NK-92 treated with Interleukin-12 subunit alpha and Interleukin-12 subunit beta, amount 100 ng/mL, for 24 hours (cell line): ENCODE measurements at regions not wholly inside any gene's neighbourhood (a gene's known extent, or its start where the extent isn't known, plus 50 kb on each side); places are given as distances from the start of the nearest gene placed in this dataset.
"Not testable (repeated sequence)": the region's sequence is repeated elsewhere in the genome, so short reads cannot be mapped to it uniquely, and the experiment has no call there.

Experiments used
- DNase-seq: peaks from one replicate; lab custom pipeline; 2025; lab: John Stamatoyannopoulos, UW

DNA sequence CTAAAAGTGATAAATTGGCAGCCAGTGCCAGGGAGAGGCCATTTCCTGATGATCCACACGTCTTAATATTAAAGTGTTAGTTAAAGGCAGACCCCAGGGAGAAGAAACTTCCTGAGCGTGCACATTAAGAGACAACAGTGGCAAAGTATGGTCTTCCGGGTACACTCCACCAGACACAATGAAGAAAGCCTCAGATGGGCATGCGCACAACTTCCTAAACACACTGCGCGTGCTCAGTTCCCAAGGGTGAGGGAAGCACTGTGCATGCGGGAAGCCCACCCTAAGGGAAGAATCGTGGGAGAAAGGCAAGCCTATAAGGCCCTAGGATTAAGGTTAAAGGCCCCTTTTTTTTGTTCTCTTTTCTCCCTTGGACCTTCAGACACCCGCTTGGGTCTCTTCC lies 140.7 kb upstream of the CDKN3 start:
- no peak for DNase-seq

DNA sequence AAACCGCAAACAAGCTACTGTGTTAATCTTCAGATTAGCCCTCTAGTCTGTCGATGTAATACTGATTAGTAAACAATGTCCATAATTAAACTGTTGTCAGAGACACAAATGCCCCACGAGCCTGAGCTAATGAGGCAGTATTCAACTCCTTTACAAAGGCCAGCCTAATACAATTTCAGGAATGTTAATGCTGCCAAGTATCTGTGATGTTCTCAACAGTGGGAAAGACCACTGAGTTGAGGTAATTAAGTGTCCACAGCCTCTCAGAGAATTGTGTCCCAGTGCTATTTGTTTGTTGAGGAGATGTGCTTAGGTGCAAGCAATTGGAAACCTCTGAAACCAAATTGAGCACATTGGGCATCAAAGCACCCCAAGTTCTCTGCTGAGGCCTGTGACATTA lies 139.4 kb upstream of the CDKN3 start:
- DNase-seq, result no peak

GRCh38 chr14:54258382-54258781 lies 138.4 kb upstream of the CDKN3 start:
- DNase-seq, result no peak

DNA sequence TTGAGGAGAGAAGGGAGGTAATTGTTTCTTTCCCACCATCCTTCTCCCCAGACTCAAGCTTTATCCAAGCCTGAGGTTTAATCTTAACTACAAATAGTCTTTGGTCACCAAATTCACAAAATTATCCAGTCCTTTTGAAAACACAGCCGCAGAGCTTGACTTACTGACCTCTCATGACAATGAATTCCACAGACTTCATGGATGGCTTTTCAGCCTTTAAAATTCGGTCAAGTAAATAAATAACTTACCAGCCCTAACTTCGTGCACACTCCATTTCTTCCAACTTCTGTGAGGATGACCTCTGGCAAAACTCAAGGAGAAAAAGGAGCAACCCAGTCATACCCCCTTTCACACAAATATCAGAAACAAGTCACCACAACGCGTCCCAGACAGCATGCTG lies 137.0 kb upstream of the CDKN3 start:
- DNase-seq, result no peak

- DNase-seq, result no peak
Measured at GRCh38 chr14:54261283-54261682, 135.5 kb upstream of the CDKN3 start.

- DNase-seq, result not testable (repeated sequence)
Measured at GRCh38 chr14:54266616-54267015, 130.2 kb upstream of the CDKN3 start.

GRCh38 chr14:54267172-54267571 lies 129.6 kb upstream of the CDKN3 start:
- no peak for DNase-seq

- no peak for DNase-seq
Measured at GRCh38 chr14:54275997-54276725, 120.6 kb upstream of the CDKN3 start.

GRCh38 chr14:54278087-54278486 lies 118.7 kb upstream of the CDKN3 start:
- DNase-seq, result no peak

- no peak for DNase-seq
Measured at GRCh38 chr14:54278665-54279295, 118.0 kb upstream of the CDKN3 start.

DNA sequence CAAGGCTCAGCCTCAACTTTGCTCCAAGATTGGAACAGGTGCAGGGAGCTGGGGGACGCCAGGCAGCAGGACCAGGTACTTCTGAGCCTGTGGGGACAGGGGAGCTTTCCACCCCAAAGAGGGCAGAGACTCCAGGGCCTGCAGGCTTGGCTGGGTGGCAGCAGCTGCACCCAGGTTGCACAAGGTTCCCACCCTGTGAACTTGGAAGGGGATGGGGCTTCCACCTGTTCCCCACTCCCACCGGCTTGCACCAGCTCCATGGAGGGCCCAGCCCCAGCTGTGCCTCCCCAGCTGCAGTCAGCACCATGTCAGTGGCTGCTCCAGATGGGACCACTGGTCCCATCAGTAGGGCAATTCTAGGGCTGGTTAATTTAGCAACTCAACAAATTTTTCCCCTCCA lies 114.0 kb upstream of the CDKN3 start:
- no peak for DNase-seq

GRCh38 chr14:54285030-54285429 lies 111.8 kb upstream of the CDKN3 start:
- DNase-seq, result no peak

DNA sequence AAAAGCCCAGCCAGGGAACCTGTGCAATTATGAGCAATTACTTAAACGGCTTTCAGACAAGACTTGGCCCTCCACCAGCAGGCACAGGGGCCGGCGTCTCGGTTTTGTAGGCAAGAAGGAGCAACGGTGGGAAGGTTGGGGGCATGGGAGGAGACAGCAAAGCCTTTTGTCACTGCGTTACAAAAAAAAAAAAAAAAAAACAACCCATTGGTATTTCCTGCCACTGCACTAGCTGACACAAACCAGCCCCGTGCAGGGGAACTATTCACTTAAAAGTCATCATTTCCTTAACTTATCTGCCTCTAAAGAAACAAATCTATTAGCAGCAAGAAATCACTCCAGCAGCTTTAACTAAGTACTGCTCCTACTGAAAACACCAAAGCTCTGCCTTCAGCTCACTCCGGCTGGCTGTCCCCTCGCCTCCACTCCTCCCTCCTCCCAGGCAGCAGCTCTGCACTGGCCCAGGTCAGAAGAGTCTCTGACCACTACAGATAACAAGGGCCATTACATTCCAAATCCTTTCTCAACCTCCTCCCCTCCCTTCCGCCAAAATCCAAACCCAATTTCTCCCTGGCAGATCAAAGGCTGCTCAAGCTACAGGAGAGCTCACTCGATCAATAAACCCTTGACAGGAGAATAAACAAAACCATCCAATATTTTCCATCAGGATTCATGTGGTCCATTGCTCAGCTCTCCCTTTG lies 105.2 kb upstream of the CDKN3 start:
- DNase-seq, result no peak

DNA sequence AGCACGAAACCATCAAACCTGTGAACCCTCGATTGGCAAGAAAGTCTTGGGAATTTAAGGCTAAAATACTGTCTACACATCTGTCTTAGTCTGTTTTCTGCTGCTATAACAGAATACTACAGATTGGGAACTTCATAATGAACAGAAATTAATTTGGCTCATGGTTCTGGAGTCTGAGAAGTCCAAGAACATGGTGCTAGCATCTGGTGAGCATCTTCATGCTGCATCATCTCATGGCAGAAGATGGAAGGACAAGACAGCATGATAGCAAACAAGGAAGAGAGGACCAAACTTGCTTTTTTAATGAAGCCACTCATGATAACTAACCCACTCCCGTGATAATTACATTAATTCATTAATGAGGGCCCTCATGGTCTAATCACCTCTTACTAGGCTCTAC lies 102.0 kb upstream of the CDKN3 start:
- no peak for DNase-seq

DNA sequence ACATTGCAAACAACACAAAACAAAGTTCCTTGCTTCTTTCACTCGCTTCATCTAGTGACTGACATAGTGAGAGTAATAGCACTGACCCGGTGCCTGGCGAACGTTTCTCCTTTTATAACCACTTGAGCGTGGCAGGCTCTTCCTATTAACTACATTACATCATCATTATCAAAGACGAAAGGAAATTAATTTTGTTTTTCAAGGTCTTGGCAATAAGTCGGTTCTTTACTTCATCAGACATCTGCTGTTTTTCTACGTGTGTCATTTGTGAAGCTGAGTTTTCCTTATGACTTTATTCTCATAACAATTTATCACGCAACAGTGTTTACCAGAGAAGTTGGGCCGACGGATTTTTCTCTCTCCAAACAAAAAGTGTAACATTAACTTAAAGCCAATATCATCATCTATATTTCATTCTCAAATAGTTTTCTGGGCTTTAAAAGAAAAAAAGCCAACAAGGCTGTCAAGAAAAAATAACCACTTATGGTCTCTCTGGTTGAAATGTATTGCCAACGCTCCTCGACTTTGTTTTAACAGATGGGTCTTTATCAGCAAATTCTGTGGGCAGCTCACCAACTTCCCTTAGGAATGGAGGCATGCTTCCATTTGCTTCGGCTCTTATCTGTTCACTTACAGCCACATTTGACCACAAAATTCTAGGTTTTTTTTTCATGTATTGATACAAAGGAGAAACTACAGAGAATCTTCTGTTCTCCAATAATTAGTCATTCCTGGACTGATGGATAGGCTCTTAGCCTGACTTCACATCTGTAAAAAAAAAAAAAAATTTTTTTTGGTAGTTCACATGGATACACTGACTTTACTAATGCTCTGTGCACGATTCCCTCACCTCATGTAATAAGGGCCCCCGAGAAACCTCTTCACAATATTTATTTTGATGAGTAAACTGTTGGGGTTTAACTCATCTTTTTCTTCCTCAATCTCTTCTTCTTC lies 97.1 kb upstream of the CDKN3 start:
- no peak for DNase-seq

DNA sequence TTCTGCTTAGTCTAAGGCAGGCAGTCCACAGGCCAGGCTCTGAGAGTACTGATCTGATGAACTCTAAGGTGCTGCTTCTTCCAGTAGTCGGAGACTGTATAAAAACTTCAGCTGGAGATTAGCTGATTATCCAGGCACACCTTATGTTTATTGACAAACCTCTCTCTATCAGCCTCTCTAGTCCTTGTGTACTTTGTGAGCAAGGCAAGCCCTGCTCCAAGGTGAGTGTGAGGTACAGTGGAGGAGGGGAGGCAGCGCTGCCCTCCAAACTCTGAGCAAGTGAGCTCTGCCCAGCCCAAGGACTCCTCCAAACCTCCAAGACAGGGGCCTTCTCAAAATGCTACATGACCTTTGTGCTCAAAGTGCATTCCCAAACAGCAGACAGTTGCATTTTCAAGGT lies 95.9 kb upstream of the CDKN3 start:
- no peak for DNase-seq

DNA sequence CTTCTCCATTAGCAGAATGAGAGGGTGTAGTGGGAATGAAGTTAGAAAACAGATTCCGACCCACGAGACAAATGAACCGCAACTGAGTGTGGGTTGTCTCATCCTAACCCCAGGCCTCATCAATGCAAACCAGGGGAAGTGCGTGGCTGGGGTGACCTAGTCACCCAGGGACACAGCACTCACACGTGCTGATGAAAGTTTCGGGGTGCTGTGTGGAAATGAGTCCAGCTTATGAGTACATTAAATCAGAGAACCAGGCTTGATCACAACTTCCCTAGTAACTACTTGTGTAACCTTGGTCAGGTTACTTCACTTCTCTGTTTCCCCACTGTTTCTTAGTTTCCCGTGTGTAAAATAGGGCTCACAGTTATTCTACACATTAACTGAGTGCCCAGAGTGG lies 95.4 kb upstream of the CDKN3 start:
- no peak for DNase-seq

DNA sequence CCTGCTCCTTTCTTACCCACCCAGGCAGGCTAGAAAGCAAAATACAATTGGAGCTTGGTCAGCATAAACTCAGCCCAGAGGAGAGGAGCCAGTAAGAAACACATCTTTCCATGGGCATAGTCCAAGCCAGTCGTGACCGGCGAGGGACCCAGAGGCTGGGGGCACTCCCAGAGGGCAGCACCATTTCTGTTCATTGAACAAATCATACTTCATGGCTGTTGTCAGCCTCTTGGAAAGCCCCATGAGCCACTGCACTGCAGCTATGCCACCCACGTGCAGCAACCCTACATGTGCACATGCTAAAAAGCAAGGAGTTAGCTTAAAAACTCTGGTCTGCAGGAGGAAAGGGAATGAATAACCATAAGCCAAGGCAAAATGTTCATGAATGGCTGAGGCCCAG lies 90.0 kb upstream of the CDKN3 start:
- DNase-seq, result no peak

DNA sequence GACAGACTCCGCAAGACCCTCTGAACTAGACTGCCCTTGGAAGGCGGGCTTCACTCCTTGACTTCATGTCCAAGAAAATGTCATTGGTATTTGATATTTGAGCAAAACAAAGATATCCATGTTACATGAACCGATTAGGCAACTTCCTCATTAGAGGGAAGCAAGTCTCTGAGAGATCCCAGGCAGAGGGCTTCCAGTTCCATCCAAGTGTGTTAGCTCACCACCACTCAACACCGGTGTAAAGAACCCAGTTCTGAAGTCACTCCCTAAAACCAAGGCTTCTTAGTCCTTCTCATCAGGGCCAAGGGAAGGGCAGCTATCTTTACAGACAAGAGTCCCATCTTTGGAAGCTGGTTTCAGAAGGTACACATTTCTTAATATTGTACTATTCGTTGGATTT lies 87.2 kb upstream of the CDKN3 start:
- DNase-seq, result no peak

DNA sequence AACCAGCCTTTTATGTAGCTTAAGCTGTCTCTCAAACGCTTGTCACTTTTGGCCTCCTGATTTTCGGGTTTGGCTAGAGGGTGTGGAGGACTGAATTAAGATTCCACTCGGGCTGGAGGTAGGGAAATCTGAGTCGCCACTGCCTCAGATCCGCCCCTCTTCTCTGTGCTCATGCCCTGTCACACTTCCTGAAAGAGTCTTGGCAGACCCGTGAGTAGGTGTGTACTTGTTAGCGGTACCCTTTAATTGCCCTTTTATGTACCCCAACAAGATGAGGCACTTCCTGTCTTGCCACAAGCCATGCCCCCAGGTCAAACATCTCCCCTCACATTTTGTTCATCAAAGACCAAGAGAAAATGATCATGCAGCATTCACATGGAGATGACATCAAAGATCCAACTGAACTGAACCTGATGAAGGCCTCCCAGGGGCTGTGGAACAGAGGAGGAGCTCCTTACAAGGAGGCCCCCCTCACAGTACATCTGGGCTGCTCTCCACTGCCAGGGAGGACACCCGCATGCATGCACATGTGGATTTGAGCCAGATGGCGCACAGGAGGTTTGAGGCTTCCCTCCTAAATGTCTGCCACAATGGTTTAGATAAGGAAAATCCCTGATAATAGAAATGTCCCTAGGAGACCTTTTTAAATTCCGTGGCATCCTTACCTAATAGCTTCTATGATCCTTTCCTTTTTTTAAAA lies 86.5 kb upstream of the CDKN3 start:
- DNase-seq, result no peak

DNA sequence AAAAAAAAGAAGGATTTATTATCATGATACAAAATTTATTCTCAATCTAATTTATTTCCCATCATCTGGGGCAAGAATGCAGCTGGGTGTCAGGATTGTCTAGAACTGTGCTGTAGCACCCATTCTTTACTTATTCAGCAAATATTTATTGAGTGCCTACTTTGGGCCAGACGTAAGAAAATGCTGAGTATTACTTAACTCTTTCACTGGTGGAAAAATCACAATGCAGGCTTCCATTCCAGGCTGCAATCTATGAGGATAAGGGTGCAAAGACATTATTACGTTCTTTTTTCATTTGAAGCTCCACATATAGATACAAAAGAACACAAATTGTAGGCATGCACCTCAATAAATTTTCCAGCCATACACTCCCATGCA lies 86.0 kb upstream of the CDKN3 start:
- no peak for DNase-seq
